SK-N-MC (cell line): ENCODE measurements at regions not wholly inside any gene's neighbourhood (a gene's known extent, or its start where the extent isn't known, plus 50 kb on each side); places are given as distances from the start of the nearest gene placed in this dataset.

ENCODE experiments used
- EZH2 ChIP-seq: fragments of 200-600 bp; sonication (generic); IDR thresholded peaks from one replicate; pipeline ENCODE4 v1.6.1; 2017; ENCODE audit warnings: antibody characterized with exemption
- FOXP2 ChIP-seq: optimal IDR thresholded peaks from 2 replicates; pipeline ENCODE3; 2011; ENCODE audit warnings: mild to moderate bottlenecking, moderate library complexity; ENCODE audit not compliant: insufficient read depth; ENCODE audit errors: extremely low read length, control extremely low read depth

DNA sequence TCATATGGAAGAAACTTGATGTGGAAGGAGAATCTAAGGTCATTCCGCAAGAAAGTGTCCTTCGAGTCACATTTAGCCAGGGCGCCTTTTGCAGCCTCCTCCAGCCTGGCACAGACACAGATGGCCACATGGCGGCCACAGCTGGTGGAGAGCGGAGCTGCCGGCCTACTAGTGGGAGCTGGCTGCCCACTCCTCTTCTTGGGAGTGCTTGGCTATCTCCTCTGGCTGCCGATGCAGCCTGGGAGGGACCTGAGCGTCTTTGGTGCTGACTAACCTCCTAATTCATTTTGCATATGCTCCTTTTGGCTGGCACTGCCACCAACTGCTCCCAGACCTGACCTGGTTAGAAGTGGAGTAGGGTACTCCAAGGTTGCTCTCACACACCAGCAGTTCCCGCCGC is 199.3 kb upstream of the MYT1L start:
- no peak for TF ChIP-seq EZH2
- TF ChIP-seq FOXP2: no peak
